Progenitor cell of endocrine pancreas (in vitro differentiated cells): ENCODE measurements at regions not wholly inside any gene's neighbourhood (a gene's known extent, or its start where the extent isn't known, plus 50 kb on each side); places are given as distances from the start of the nearest gene placed in this dataset.
"Not testable (repeated sequence)": the region's sequence is repeated elsewhere in the genome, so short reads cannot be mapped to it uniquely, and the experiment has no call there.

Source experiments
- DNase-seq: peaks from one replicate; pipeline ENCODE4 v3.0.0; 2021; ENCODE audit warnings: low spot score; ENCODE audit not compliant: unreplicated experiment
- H3K27ac Mint-ChIP-seq: 2 replicates; pipeline ENCODE4 v1.8.0; 2021; ENCODE audit warnings: mild to moderate bottlenecking, moderate library complexity, mixed read lengths
- H3K27me3 Mint-ChIP-seq: 2 replicates; pipeline ENCODE4 v1.8.0; 2021; ENCODE audit warnings: mixed read lengths
- H3K36me3 Mint-ChIP-seq: 2 replicates; pipeline ENCODE4 v1.8.0; 2022; ENCODE audit warnings: mixed read lengths; ENCODE audit not compliant: insufficient read depth
- H3K4me1 Mint-ChIP-seq: 2 replicates; pipeline ENCODE4 v1.8.0; 2021; ENCODE audit warnings: low read depth, mixed read lengths
- H3K4me3 Mint-ChIP-seq: 2 replicates; pipeline ENCODE4 v1.8.0; 2021; ENCODE audit warnings: low read depth, mild to moderate bottlenecking, moderate library complexity, mixed read lengths
- H3K9me3 Mint-ChIP-seq: 2 replicates; pipeline ENCODE4 v1.8.0; 2021; ENCODE audit warnings: low read depth, mixed read lengths

- not testable (repeated sequence) for H3K4me1 Mint-ChIP-seq, H3K27me3 Mint-ChIP-seq, H3K9me3 Mint-ChIP-seq, H3K27ac Mint-ChIP-seq, H3K4me3 Mint-ChIP-seq, DNase-seq, H3K36me3 Mint-ChIP-seq
These were observed 137.2 kb upstream of the NBPF9 start for GRCh38 chr1:149240530-149240929.

GRCh38 chr1:149241272-149241671 is 137.9 kb upstream of the NBPF9 start:
- not testable (repeated sequence) for DNase-seq, H3K36me3 Mint-ChIP-seq, H3K4me3 Mint-ChIP-seq, H3K27ac Mint-ChIP-seq, H3K9me3 Mint-ChIP-seq, H3K4me1 Mint-ChIP-seq, H3K27me3 Mint-ChIP-seq

- not testable (repeated sequence) for H3K4me1 Mint-ChIP-seq, H3K4me3 Mint-ChIP-seq, H3K27me3 Mint-ChIP-seq, H3K36me3 Mint-ChIP-seq, DNase-seq, H3K9me3 Mint-ChIP-seq, H3K27ac Mint-ChIP-seq
These were observed 140.2 kb upstream of the NBPF9 start for GRCh38 chr1:149243572-149243971.

GRCh38 chr1:149244621-149245020 is 141.3 kb upstream of the NBPF9 start:
- not testable (repeated sequence) for H3K9me3 Mint-ChIP-seq, H3K4me1 Mint-ChIP-seq, H3K4me3 Mint-ChIP-seq, H3K27ac Mint-ChIP-seq, DNase-seq, H3K36me3 Mint-ChIP-seq, H3K27me3 Mint-ChIP-seq

- H3K9me3 Mint-ChIP-seq, H3K4me3 Mint-ChIP-seq, H3K27ac Mint-ChIP-seq, H3K36me3 Mint-ChIP-seq, H3K4me1 Mint-ChIP-seq, DNase-seq, H3K27me3 Mint-ChIP-seq: not testable (repeated sequence)
These were observed 142.9 kb upstream of the NBPF9 start for GRCh38 chr1:149246212-149246611.

- H3K36me3 Mint-ChIP-seq, H3K27me3 Mint-ChIP-seq, H3K9me3 Mint-ChIP-seq, H3K4me1 Mint-ChIP-seq, H3K4me3 Mint-ChIP-seq, DNase-seq, H3K27ac Mint-ChIP-seq: not testable (repeated sequence)
These were observed 145.3 kb upstream of the NBPF9 start for GRCh38 chr1:149248610-149249009.

GRCh38 chr1:149249850-149250467 is 146.6 kb upstream of the NBPF9 start:
- H3K4me1 Mint-ChIP-seq, H3K36me3 Mint-ChIP-seq, H3K9me3 Mint-ChIP-seq, H3K27me3 Mint-ChIP-seq, H3K27ac Mint-ChIP-seq, H3K4me3 Mint-ChIP-seq, DNase-seq: not testable (repeated sequence)

- H3K4me3 Mint-ChIP-seq, H3K9me3 Mint-ChIP-seq, H3K27ac Mint-ChIP-seq, DNase-seq, H3K4me1 Mint-ChIP-seq, H3K36me3 Mint-ChIP-seq, H3K27me3 Mint-ChIP-seq: not testable (repeated sequence)
These were observed 151.8 kb upstream of the NBPF9 start for GRCh38 chr1:149254894-149255847.

GRCh38 chr1:149260284-149260683 is 156.9 kb upstream of the NBPF9 start:
- DNase-seq, H3K27me3 Mint-ChIP-seq, H3K4me3 Mint-ChIP-seq, H3K4me1 Mint-ChIP-seq, H3K9me3 Mint-ChIP-seq, H3K27ac Mint-ChIP-seq, H3K36me3 Mint-ChIP-seq: not testable (repeated sequence)

GRCh38 chr1:149260736-149261340 is 157.5 kb upstream of the NBPF9 start:
- not testable (repeated sequence) for H3K27me3 Mint-ChIP-seq, H3K4me3 Mint-ChIP-seq, H3K4me1 Mint-ChIP-seq, DNase-seq, H3K36me3 Mint-ChIP-seq, H3K9me3 Mint-ChIP-seq, H3K27ac Mint-ChIP-seq

- H3K4me3 Mint-ChIP-seq, H3K4me1 Mint-ChIP-seq: not testable (repeated sequence)
These were observed 163.9 kb upstream of the NBPF9 start for GRCh38 chr1:149267287-149267686.

GRCh38 chr1:149269001-149269702 is 165.8 kb upstream of the NBPF9 start:
- not testable (repeated sequence) for H3K4me3 Mint-ChIP-seq, H3K9me3 Mint-ChIP-seq, H3K36me3 Mint-ChIP-seq, H3K27ac Mint-ChIP-seq, H3K4me1 Mint-ChIP-seq, H3K27me3 Mint-ChIP-seq, DNase-seq

More at GRCh38 chr1:149267287-149267686, 163.9 kb upstream of the NBPF9 start:
- H3K27me3 Mint-ChIP-seq, H3K9me3 Mint-ChIP-seq, H3K36me3 Mint-ChIP-seq, H3K27ac Mint-ChIP-seq, DNase-seq: not testable (repeated sequence)
